ENCODE measurements at regions not wholly inside any gene's neighbourhood (a gene's known extent, or its start where the extent isn't known, plus 50 kb on each side); places are given as distances from the start of the nearest gene placed in this dataset.

DNA sequence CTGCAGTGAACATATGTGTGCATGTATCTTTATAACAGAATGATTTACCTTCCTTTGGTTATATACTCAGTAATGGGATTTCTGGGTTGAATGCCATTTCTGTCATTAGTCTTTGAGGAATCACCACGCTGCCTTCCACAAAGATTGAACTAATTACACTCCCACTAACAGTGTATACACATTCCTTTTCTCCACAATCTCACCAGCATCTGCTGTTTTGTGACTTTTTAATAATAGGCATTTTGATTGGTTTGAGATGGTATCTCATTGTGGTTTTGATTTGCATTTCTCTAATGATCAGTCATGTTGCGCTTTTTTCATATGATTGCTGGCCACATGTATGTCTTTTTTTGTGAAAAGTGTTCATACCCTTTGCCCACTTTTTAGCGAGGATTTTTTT is 680.5 kb downstream of the PTPRC start:
- DNase-seq (ENCODE audit: low spot score) = no peak
- no peak for TF ChIP-seq CTCF (IDR thresholded peaks at IDR 0.05; ENCODE audit: extremely low read depth, insufficient read depth, missing control alignments)
- in situ Hi-C loops (cut with MboI; ENCODE audit: low pct_unique_long_range_greater_than_20kb, low sequenced_read_pairs, unreplicated experiment) = no loop called here

GRCh38 chr1:199322278-199322677 is 683.4 kb downstream of the PTPRC start:
- no peak for TF ChIP-seq CTCF (IDR thresholded peaks at IDR 0.05; ENCODE audit: extremely low read depth, insufficient read depth, missing control alignments)
- in situ Hi-C loops (cut with MboI; ENCODE audit: low pct_unique_long_range_greater_than_20kb, low sequenced_read_pairs, unreplicated experiment) = no loop called here
- DNase-seq (ENCODE audit: low spot score) = no peak

DNA sequence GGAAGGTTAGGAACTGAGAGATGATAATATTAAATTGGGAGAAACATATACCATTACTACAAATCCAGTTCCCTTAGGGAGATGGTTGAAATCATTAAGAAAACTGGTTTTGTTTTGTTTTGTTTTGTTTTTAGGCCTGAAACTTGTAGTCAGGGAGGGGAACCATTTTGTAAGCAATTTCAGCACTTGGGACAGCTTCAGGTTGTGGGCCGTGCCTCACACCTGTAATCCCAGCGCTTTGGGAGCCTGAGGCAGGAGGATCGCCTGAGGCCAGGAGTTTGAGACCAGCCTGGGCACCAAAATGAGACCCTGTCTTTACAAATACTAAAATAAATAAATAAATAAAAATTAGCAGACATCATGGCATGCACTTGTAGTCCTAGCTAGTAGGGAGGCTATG is 694.3 kb upstream of the NR5A2 start:
- in situ Hi-C loops (cut with MboI; ENCODE audit: low pct_unique_long_range_greater_than_20kb, low sequenced_read_pairs, unreplicated experiment) = no loop called here
- TF ChIP-seq CTCF (IDR thresholded peaks at IDR 0.05; ENCODE audit: extremely low read depth, insufficient read depth, missing control alignments) = no peak

GRCh38 chr1:199335496-199335895 is 692.0 kb upstream of the NR5A2 start:
- TF ChIP-seq CTCF (IDR thresholded peaks at IDR 0.05; ENCODE audit: extremely low read depth, insufficient read depth, missing control alignments) = no peak
- DNase-seq (ENCODE audit: low spot score) = no peak
- in situ Hi-C loops (cut with MboI; ENCODE audit: low pct_unique_long_range_greater_than_20kb, low sequenced_read_pairs, unreplicated experiment) = no loop called here

More for the DNA sequence above, 694.3 kb upstream of the NR5A2 start:
- no peak for DNase-seq (ENCODE audit: low spot score)

DNA sequence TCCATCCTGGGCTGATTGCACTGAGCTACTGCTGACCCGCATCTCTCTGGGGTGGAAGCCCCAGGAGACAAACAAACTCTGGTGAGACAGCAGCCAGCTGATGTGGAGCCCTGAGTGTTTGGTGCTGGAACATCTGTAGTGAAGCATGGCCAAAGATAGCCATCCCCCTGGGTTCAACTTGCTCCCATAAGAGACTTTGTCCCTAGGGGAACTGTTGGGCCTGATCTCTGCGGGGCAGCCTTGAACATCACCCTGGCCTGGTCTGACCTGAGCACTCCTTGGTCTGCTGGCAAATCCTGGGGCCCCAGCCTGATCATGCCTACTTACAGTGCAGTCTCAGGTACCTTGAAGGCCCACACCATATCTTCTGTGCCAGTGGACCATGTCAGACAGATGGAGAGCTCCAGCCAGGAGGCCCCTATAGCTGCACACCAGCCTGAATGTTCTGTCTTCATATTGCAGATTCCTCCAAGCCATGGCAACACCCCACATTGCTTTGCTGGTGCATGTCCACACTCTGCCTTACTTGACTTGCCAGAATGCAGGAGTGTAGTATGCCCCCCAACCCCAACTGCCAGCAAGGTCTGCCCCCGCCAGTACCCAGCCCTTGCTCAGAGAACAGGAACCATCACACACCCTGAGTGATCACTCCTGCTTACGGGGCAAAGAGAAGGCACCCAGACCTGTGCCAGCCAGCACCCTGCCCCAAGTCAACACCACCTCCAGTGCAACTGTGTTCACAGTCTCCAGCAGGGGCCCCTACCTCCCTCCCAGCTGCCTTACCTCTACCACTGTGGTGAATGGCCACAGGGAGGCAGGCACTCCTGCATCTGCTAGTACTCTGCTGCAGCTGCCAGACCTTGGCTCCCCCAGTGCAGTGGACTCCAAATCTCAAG is 690.5 kb upstream of the NR5A2 start:
- no peak for TF ChIP-seq CTCF (IDR thresholded peaks at IDR 0.05; ENCODE audit: extremely low read depth, insufficient read depth, missing control alignments)
- in situ Hi-C loops (cut with MboI; ENCODE audit: low pct_unique_long_range_greater_than_20kb, low sequenced_read_pairs, unreplicated experiment) = no loop called here
- no peak for DNase-seq (ENCODE audit: low spot score)

DNA sequence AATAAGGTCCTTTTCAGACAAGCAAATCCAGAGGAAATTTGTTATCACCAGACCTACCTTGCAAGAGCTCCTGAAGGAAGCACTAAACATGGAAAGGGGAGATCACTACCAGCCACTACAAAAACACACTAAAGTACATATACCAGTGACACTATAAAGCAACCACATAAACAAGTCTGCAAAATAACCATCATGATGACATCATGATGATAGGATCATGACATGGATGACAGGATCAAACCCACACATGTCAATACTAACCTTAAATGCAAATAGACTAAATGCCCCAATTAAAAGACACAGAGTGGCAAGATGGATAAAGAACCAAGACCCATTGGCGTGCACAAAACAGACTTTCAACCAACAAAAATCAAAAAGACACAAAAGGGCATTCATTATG is 688.8 kb upstream of the NR5A2 start:
- DNase-seq (ENCODE audit: low spot score) = no peak
- in situ Hi-C loops (cut with MboI; ENCODE audit: low pct_unique_long_range_greater_than_20kb, low sequenced_read_pairs, unreplicated experiment) = no loop called here
- TF ChIP-seq CTCF (IDR thresholded peaks at IDR 0.05; ENCODE audit: extremely low read depth, insufficient read depth, missing control alignments) = no peak

Data from GM13977 (cell line).